HFFc6 (cell line): ENCODE measurements at regions not wholly inside any gene's neighbourhood (a gene's known extent, or its start where the extent isn't known, plus 50 kb on each side); places are given as distances from the start of the nearest gene placed in this dataset.

Source experiments
- DNase-seq: peaks from one replicate; pipeline ENCODE4 v3.0.0-alpha.2; 2018
- H3K27ac Mint-ChIP-seq: 2 replicates; pipeline ENCODE4 v1.8.0; 2020; ENCODE audit warnings: mild to moderate bottlenecking, mixed read lengths
- H3K27me3 Mint-ChIP-seq: 2 replicates; pipeline ENCODE4 v1.8.0; 2021; ENCODE audit warnings: mild to moderate bottlenecking, moderate library complexity, mixed read lengths; ENCODE audit not compliant: insufficient read depth
- H3K36me3 Mint-ChIP-seq: 2 replicates; pipeline ENCODE4 v1.8.0; 2021; ENCODE audit warnings: low read depth, mixed read lengths
- H3K4me1 Mint-ChIP-seq: 2 replicates; pipeline ENCODE4 v1.8.0; 2020; ENCODE audit warnings: low read depth, mixed read lengths
- H3K4me3 Mint-ChIP-seq: 2 replicates; pipeline ENCODE4 v1.8.0; 2020; ENCODE audit warnings: mild to moderate bottlenecking, moderate library complexity, mixed read lengths
- H3K9me3 Mint-ChIP-seq: 2 replicates; pipeline ENCODE4 v1.8.0; 2020; ENCODE audit warnings: mild to moderate bottlenecking, mixed read lengths
- CTCF ChIP-seq: fragments of 200-600 bp; sonication (generic); IDR thresholded peaks from 2 replicates; pipeline ENCODE4 v1.5.0; 2021; ENCODE audit warnings: antibody characterized with exemption, mild to moderate bottlenecking

- DNase-seq: no peak
- H3K27me3 Mint-ChIP-seq: no peaks in the 10 kb centered on the region; the same call in 1 of the 2 replicates
- no peak for TF ChIP-seq CTCF
- no peaks in the 10 kb centered on the region for H3K36me3 Mint-ChIP-seq
- no peak overlapping the region for H3K27ac Mint-ChIP-seq
- H3K4me1 Mint-ChIP-seq: no peaks in the 10 kb centered on the region
- H3K9me3 Mint-ChIP-seq: peaks cover 33% of the 10 kb centered on the region
- no peak overlapping the region for H3K4me3 Mint-ChIP-seq
Observed at GRCh38 chr4:37040816-37041215, 203.7 kb upstream of the NWD2 start.

GRCh38 chr4:37043342-37043741, 201.2 kb upstream of the NWD2 start:
- no peak for TF ChIP-seq CTCF
- no peaks in the 10 kb centered on the region for H3K36me3 Mint-ChIP-seq
- peaks cover 26% of the 10 kb centered on the region for H3K9me3 Mint-ChIP-seq
- H3K4me3 Mint-ChIP-seq: no peak overlapping the region
- no peak overlapping the region for H3K27ac Mint-ChIP-seq
- no peaks in the 10 kb centered on the region for H3K4me1 Mint-ChIP-seq
- no peak for DNase-seq
- H3K27me3 Mint-ChIP-seq: no peaks in the 10 kb centered on the region; the same call in 1 of the 2 replicates

- H3K9me3 Mint-ChIP-seq: peaks cover 17% of the 10 kb centered on the region
- no peak overlapping the region for H3K4me3 Mint-ChIP-seq
- DNase-seq: no peak
- no peak overlapping the region for H3K27ac Mint-ChIP-seq
- H3K36me3 Mint-ChIP-seq: no peaks in the 10 kb centered on the region
- H3K4me1 Mint-ChIP-seq: no peaks in the 10 kb centered on the region
- peaks cover 1% of the 10 kb centered on the region; the same call in 1 of the 2 replicates for H3K27me3 Mint-ChIP-seq
- TF ChIP-seq CTCF: no peak
Observed at GRCh38 chr4:37051111-37051510, 193.4 kb upstream of the NWD2 start.

- no peak for DNase-seq
- no peak for TF ChIP-seq CTCF
Observed at GRCh38 chr4:37051866-37052265, 192.7 kb upstream of the NWD2 start.

GRCh38 chr4:37054531-37055077, 189.9 kb upstream of the NWD2 start:
- Mint-ChIP-seq H3K27me3 (peaks cover 1% of the 10 kb centered on the region; the same call in 1 of the 2 replicates), H3K4me1 (no peaks in the 10 kb centered on the region), H3K36me3 (no peaks in the 10 kb centered on the region), H3K27ac (no peak overlapping the region), H3K4me3 (no peak overlapping the region), H3K9me3 (peaks cover 12% of the 10 kb centered on the region)
- TF ChIP-seq CTCF: no peak
- no peak for DNase-seq

More at GRCh38 chr4:37051866-37052265, 192.7 kb upstream of the NWD2 start:
- Mint-ChIP-seq H3K9me3 (peaks cover 17% of the 10 kb centered on the region), H3K27ac (no peak overlapping the region), H3K27me3 (peaks cover 1% of the 10 kb centered on the region; the same call in 1 of the 2 replicates), H3K4me1 (no peaks in the 10 kb centered on the region), H3K4me3 (no peak overlapping the region), H3K36me3 (no peaks in the 10 kb centered on the region)
